GM23338 (cell line): ENCODE measurements at regions not wholly inside any gene's neighbourhood (a gene's known extent, or its start where the extent isn't known, plus 50 kb on each side); places are given as distances from the start of the nearest gene placed in this dataset.

ENCODE experiments used
- ATAC-seq: fragments of 200-7000 bp; cut with Tn5 transposase; 3 replicates; pipeline ENCODE4 v1.9.1; 2020
- DNase-seq: peaks from one replicate; pipeline ENCODE4 v3.0.0-alpha.2; 2015; ENCODE audit warnings: low spot score
- H2AFZ ChIP-seq: fragments of 200-600 bp; sonication (generic); 2 replicates; pipeline ENCODE4 v1.8.0; 2016; ENCODE audit warnings: antibody characterized with exemption, mild to moderate bottlenecking, moderate library complexity
- H3F3A ChIP-seq: fragments of 200-600 bp; sonication (generic); replicated peaks from 2 replicates; pipeline ENCODE4 v1.8.0; 2017; ENCODE audit warnings: antibody characterized with exemption, mixed run types, low read depth
- H3K27ac ChIP-seq: fragments of 200-600 bp; sonication (generic); 2 replicates; pipeline ENCODE4 v1.6.1; 2016; ENCODE audit warnings: low read depth
- H3K27me3 ChIP-seq: fragments of 200-600 bp; sonication (generic); 2 replicates; pipeline ENCODE4 v1.8.0; 2016; ENCODE audit warnings: mild to moderate bottlenecking, mixed run types, moderate library complexity; ENCODE audit not compliant: insufficient read depth
- H3K36me3 ChIP-seq: fragments of 200-600 bp; sonication (generic); 2 replicates; pipeline ENCODE4 v1.8.0; 2016; ENCODE audit warnings: mild to moderate bottlenecking; ENCODE audit not compliant: insufficient read depth
- H3K4me1 ChIP-seq: fragments of 200-600 bp; sonication (generic); 2 replicates; pipeline ENCODE4 v1.8.0; 2016; ENCODE audit warnings: mild to moderate bottlenecking, moderate library complexity; ENCODE audit not compliant: insufficient read depth
- H3K4me2 ChIP-seq: fragments of 200-600 bp; sonication (generic); 2 replicates; pipeline ENCODE4 v1.7.1; 2017; ENCODE audit warnings: mixed run types
- H3K4me3 ChIP-seq: fragments of 200-600 bp; sonication (generic); 2 replicates; pipeline ENCODE4 v1.6.1; 2016; ENCODE audit warnings: mixed run types
- H3K79me2 ChIP-seq: fragments of 200-600 bp; sonication (generic); replicated peaks from 2 replicates; pipeline ENCODE4 v1.8.0; 2017; ENCODE audit warnings: mild to moderate bottlenecking; ENCODE audit not compliant: insufficient read depth
- H3K9me2 ChIP-seq: fragments of 200-600 bp; sonication (generic); 2 replicates; pipeline ENCODE4 v1.8.0; 2017; ENCODE audit not compliant: insufficient read depth
- H4K20me1 ChIP-seq: fragments of 200-600 bp; sonication (generic); replicated peaks from 2 replicates; pipeline ENCODE4 v1.8.0; 2017; ENCODE audit warnings: mild to moderate bottlenecking; ENCODE audit not compliant: insufficient read depth
- H3K27ac Mint-ChIP-seq: 2 replicates; pipeline ENCODE4 v1.8.0; 2020; ENCODE audit warnings: inconsistent platforms, mild to moderate bottlenecking, moderate library complexity, mixed read lengths
- H3K27me3 Mint-ChIP-seq: 3 replicates; pipeline ENCODE4 v1.8.0; 2022; ENCODE audit warnings: low read depth, mild to moderate bottlenecking, moderate library complexity, mixed read lengths, inconsistent platforms; ENCODE audit not compliant: insufficient read depth, poor library complexity
- H3K36me3 Mint-ChIP-seq: 3 replicates; pipeline ENCODE4 v1.8.0; 2021; ENCODE audit warnings: low read depth, mild to moderate bottlenecking, inconsistent platforms, moderate library complexity, mixed read lengths
- H3K4me1 Mint-ChIP-seq: 3 replicates; pipeline ENCODE4 v1.8.0; 2020; ENCODE audit warnings: mild to moderate bottlenecking, inconsistent platforms, mixed read lengths
- H3K4me3 Mint-ChIP-seq: 3 replicates; pipeline ENCODE4 v1.8.0; 2021; ENCODE audit warnings: moderate library complexity, mild to moderate bottlenecking, inconsistent platforms, mixed read lengths
- H3K9me3 Mint-ChIP-seq: 3 replicates; pipeline ENCODE4 v1.8.0; 2020; ENCODE audit warnings: moderate library complexity, mild to moderate bottlenecking, inconsistent platforms, mixed read lengths
- ETS1 ChIP-seq: IDR thresholded peaks from 2 replicates; pipeline ENCODE4 v1.6.1; 2016; ENCODE audit warnings: antibody characterized with exemption
- EZH2 ChIP-seq: fragments of 200-600 bp; sonication (generic); IDR thresholded peaks from one replicate; pipeline ENCODE4 v1.8.0; 2017; ENCODE audit warnings: antibody characterized with exemption, mild to moderate bottlenecking, low read depth; ENCODE audit not compliant: unreplicated experiment
- JUNB ChIP-seq: IDR thresholded peaks from one replicate; pipeline ENCODE4 v1.6.1; 2016; ENCODE audit warnings: antibody characterized with exemption; ENCODE audit not compliant: unreplicated experiment
- NANOG ChIP-seq: IDR thresholded peaks from 2 replicates; pipeline ENCODE4 v1.6.1; 2016; ENCODE audit warnings: antibody characterized with exemption, borderline replicate concordance
- POLR2AphosphoS5 ChIP-seq: IDR thresholded peaks from 2 replicates; pipeline ENCODE4 v1.6.1; 2016; ENCODE audit warnings: antibody characterized with exemption, low read depth
- STAT1 ChIP-seq: IDR thresholded peaks from one replicate; pipeline ENCODE4 v1.6.1; 2016; ENCODE audit warnings: antibody characterized with exemption; ENCODE audit not compliant: unreplicated experiment
- ZNF114 ChIP-seq: fragments of 250-450 bp; sonication (Bioruptor Pico); IDR thresholded peaks from 2 replicates; pipeline ENCODE4 v1.5.0; 2020; ENCODE audit warnings: mild to moderate bottlenecking, moderate library complexity
- ZNF331 ChIP-seq: fragments of 250-450 bp; sonication (Bioruptor Pico); IDR thresholded peaks from 2 replicates; pipeline ENCODE4 v1.5.0; 2020; ENCODE audit warnings: low read depth, mild to moderate bottlenecking, moderate library complexity
- ZNF462 ChIP-seq: fragments of 250-450 bp; sonication (Bioruptor Pico); IDR thresholded peaks from 2 replicates; pipeline ENCODE4 v1.5.0; 2020; ENCODE audit warnings: mild to moderate bottlenecking, moderate library complexity

GRCh38 chr2:122414902-122415301 lies 659.5 kb downstream of the TSN start (continued):
- TF ChIP-seq ZNF462 (CRISPR knock-in tag) (no peak), ZNF114 (CRISPR knock-in tag) (no peak), POLR2AphosphoS5 (no peak), EZH2 (no peak), ETS1 (no peak)

GRCh38 chr2:122417114-122417513 lies 661.7 kb downstream of the TSN start:
- Histone ChIP-seq H2AFZ (no peak overlapping the region), H3K36me3 (no peaks in the 10 kb centered on the region), H3F3A (no peaks in the 10 kb centered on the region), H3K27ac (no peak overlapping the region), H3K4me2 (no peak overlapping the region), H3K27me3 (no peaks in the 10 kb centered on the region), H3K4me1 (no peaks in the 10 kb centered on the region), H3K4me3 (no peak overlapping the region), H3K79me2 (no peaks in the 10 kb centered on the region), H3K9me2 (peaks cover 10% of the 10 kb centered on the region), H4K20me1 (no peaks in the 10 kb centered on the region)
- TF ChIP-seq ETS1: no peak
- no peak for TF ChIP-seq STAT1
- no peak for TF ChIP-seq JUNB
- no peak for TF ChIP-seq NANOG
- no peak for TF ChIP-seq ZNF331 (CRISPR knock-in tag)
- no peaks in the 10 kb centered on the region for H3K9me3 Mint-ChIP-seq
- H3K27ac Mint-ChIP-seq: no peak overlapping the region
- H3K27me3 Mint-ChIP-seq: peaks cover 2% of the 10 kb centered on the region
- DNase-seq: no peak
- no peaks in the 10 kb centered on the region for H3K4me1 Mint-ChIP-seq
- no peak overlapping the region for H3K4me3 Mint-ChIP-seq
- H3K36me3 Mint-ChIP-seq: no peaks in the 10 kb centered on the region
- no peak for ATAC-seq
